TTC549 (cell line): ENCODE measurements at regions not wholly inside any gene's neighbourhood (a gene's known extent, or its start where the extent isn't known, plus 50 kb on each side); places are given as distances from the start of the nearest gene placed in this dataset.
"Not testable (repeated sequence)": the region's sequence is repeated elsewhere in the genome, so short reads cannot be mapped to it uniquely, and the experiment has no call there.

Experiments used
- FAIRE-seq: peaks from 2 replicates; lab custom pipeline; 2012; peaks lifted over from hg19 to GRCh38; lab: Jason Lieb, UNC

- FAIRE-seq, result no peak
Measured at GRCh38 chr5:30596495-30597064, 596.9 kb upstream of the CDH6 start.

- FAIRE-seq, result no peak
Measured at GRCh38 chr5:30594331-30594730, 599.2 kb upstream of the CDH6 start.

- FAIRE-seq, result no peak
Measured at GRCh38 chr5:30592833-30593232, 600.7 kb upstream of the CDH6 start.

- FAIRE-seq, result no peak
Measured at GRCh38 chr5:30581198-30581935, 612.1 kb upstream of the CDH6 start.

GRCh38 chr5:30574761-30575160 is 618.7 kb upstream of the CDH6 start:
- no peak for FAIRE-seq

GRCh38 chr5:30572279-30572678 is 621.2 kb upstream of the CDH6 start:
- no peak for FAIRE-seq

GRCh38 chr5:30561771-30562170 is 631.7 kb upstream of the CDH6 start:
- FAIRE-seq, result no peak

- no peak for FAIRE-seq
Measured at GRCh38 chr5:30551618-30552017, 641.9 kb upstream of the CDH6 start.

- no peak for FAIRE-seq
Measured at GRCh38 chr5:30548580-30549305, 644.7 kb upstream of the CDH6 start.

- no peak for FAIRE-seq
Measured at GRCh38 chr5:30540150-30540549, 653.3 kb upstream of the CDH6 start.

GRCh38 chr5:30539004-30539634 is 654.4 kb upstream of the CDH6 start:
- FAIRE-seq, result no peak

- FAIRE-seq, result no peak
Measured at GRCh38 chr5:30525353-30525752, 668.1 kb upstream of the CDH6 start.

GRCh38 chr5:30524428-30524827 is 669.1 kb upstream of the CDH6 start:
- FAIRE-seq, result no peak

GRCh38 chr5:30523061-30523460 is 670.4 kb upstream of the CDH6 start:
- no peak for FAIRE-seq

GRCh38 chr5:30505014-30505886 is 688.2 kb upstream of the CDH6 start:
- no peak for FAIRE-seq

- no peak for FAIRE-seq
Measured at GRCh38 chr5:30502277-30502676, 691.2 kb upstream of the CDH6 start.

GRCh38 chr5:30501065-30501464 is 692.4 kb upstream of the CDH6 start:
- FAIRE-seq, result no peak

- no peak for FAIRE-seq
Measured at GRCh38 chr5:30500513-30500912, 693.0 kb upstream of the CDH6 start.

- FAIRE-seq, result no peak
Measured at GRCh38 chr5:30499402-30499801, 694.1 kb upstream of the CDH6 start.

GRCh38 chr5:30498972-30499371 is 694.5 kb upstream of the CDH6 start:
- FAIRE-seq, result no peak

GRCh38 chr5:30498509-30498908 is 695.0 kb upstream of the CDH6 start:
- FAIRE-seq, result not testable (repeated sequence)

- not testable (repeated sequence) for FAIRE-seq
Measured at GRCh38 chr5:30494113-30494512, 699.4 kb upstream of the CDH6 start.
